Esophagus squamous epithelium (tissue), 4 donors: ENCODE measurements at regions not wholly inside any gene's neighbourhood (a gene's known extent, or its start where the extent isn't known, plus 50 kb on each side); places are given as distances from the start of the nearest gene placed in this dataset.

Experiments
- POLR2A ChIP-seq, 4 donors: fragments of 450-650 bp; IDR thresholded peaks; one replicate each; pipeline ENCODE4 v1.6.1; 2017; ENCODE audit warnings: antibody characterized with exemption in 4 of 4, mild to moderate bottlenecking in 4 of 4, moderate library complexity in 3 of 4
- TF ChIP-seq, protein P1 (sequence below), 6 experiments: fragments of 450-650 bp in 4 of 6; fragments of 200-600 bp in 2 of 6; sonication (generic) in 2 of 6; IDR thresholded peaks; one replicate each; pipeline ENCODE4 v1.5.1; 2016 to 2019; ENCODE audit warnings: antibody characterized with exemption in 6 of 6, mild to moderate bottlenecking in 4 of 6, moderate library complexity in 4 of 6

DNA sequence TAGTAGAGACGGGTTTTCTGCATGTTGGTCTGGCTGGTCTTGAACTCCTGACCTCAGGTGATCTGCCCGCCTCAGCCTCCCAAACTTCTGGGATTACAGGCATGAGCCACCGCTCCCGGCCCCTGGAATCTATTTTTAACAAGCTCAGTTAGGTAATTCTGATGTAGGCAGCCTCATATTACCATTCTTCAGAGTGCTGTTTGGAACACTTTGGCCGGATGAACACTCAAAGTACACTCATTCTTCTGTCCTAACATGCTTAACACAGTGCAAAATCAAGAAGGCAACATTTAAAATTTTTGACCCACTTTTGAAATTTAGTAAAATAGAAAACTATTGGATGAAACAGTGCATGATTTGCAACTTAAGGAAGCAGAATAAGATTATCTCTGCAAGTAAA lies 586.7 kb upstream of the CHORDC1 start:
- TF ChIP-seq, protein P1, sequence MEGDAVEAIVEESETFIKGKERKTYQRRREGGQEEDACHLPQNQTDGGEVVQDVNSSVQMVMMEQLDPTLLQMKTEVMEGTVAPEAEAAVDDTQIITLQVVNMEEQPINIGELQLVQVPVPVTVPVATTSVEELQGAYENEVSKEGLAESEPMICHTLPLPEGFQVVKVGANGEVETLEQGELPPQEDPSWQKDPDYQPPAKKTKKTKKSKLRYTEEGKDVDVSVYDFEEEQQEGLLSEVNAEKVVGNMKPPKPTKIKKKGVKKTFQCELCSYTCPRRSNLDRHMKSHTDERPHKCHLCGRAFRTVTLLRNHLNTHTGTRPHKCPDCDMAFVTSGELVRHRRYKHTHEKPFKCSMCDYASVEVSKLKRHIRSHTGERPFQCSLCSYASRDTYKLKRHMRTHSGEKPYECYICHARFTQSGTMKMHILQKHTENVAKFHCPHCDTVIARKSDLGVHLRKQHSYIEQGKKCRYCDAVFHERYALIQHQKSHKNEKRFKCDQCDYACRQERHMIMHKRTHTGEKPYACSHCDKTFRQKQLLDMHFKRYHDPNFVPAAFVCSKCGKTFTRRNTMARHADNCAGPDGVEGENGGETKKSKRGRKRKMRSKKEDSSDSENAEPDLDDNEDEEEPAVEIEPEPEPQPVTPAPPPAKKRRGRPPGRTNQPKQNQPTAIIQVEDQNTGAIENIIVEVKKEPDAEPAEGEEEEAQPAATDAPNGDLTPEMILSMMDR (IDR thresholded peaks at IDR 0.05), result no peak
- no peak for TF ChIP-seq POLR2A (IDR thresholded peaks at IDR 0.05)
